ENCODE measurements at regions not wholly inside any gene's neighbourhood (a gene's known extent, or its start where the extent isn't known, plus 50 kb on each side); places are given as distances from the start of the nearest gene placed in this dataset.

- TF ChIP-seq RXRA (IDR thresholded peaks at IDR 0.05; ENCODE audit: borderline replicate concordance, low read depth) (no peak), CTCF (IDR thresholded peaks at IDR 0.05) (no peak), USF2 (IDR thresholded peaks at IDR 0.05; ENCODE audit: borderline replicate concordance, low read depth, low read length) (no peak), EZH2phosphoT487 (IDR thresholded peaks at IDR 0.05; ENCODE audit: borderline replicate concordance, low read depth) (no peak), SMC3 (IDR thresholded peaks at IDR 0.05; ENCODE audit: low read depth, low read length) (no peak), CHD2 (IDR thresholded peaks at IDR 0.05; ENCODE audit: low read length, partially characterized antibody) (no peak), TCF12 (IDR thresholded peaks at IDR 0.05) (no peak), EP300 (IDR thresholded peaks at IDR 0.05; ENCODE audit: borderline replicate concordance in 1 of 2, low read depth in 1 of 2, low read length in 1 of 2) (no peak), YY1 (IDR thresholded peaks at IDR 0.05; ENCODE audit: low read depth) (no peak)
Observed at GRCh38 chr15:100808691-100809090, 70.9 kb upstream of the ALDH1A3 start.
